ENCODE measurements at regions not wholly inside any gene's neighbourhood (a gene's known extent, or its start where the extent isn't known, plus 50 kb on each side); places are given as distances from the start of the nearest gene placed in this dataset.

- DNase-seq (ENCODE audit: low spot score) = no peak
Measured at GRCh38 chr3:154061001-154061370, 60.2 kb upstream of the ARHGEF26 start.

- DNase-seq (ENCODE audit: low spot score) = no peak
Measured at GRCh38 chr3:154062513-154062912, 58.7 kb upstream of the ARHGEF26 start.

- no peak for DNase-seq (ENCODE audit: low spot score)
Measured at GRCh38 chr3:154071146-154071545, 50.0 kb upstream of the ARHGEF26 start.
